Fibroblast of lung (primary cell): ENCODE measurements at regions not wholly inside any gene's neighbourhood (a gene's known extent, or its start where the extent isn't known, plus 50 kb on each side); places are given as distances from the start of the nearest gene placed in this dataset.

Source experiments
- EZH2 ChIP-seq: IDR thresholded peaks from 2 replicates; pipeline ENCODE4 v1.5.1; 2012; ENCODE audit warnings: low read length, control low read depth, mild to moderate bottlenecking; ENCODE audit errors: missing control alignments
- TF ChIP-seq, protein P1 (sequence below), 2 donors: IDR thresholded peaks in 1 of 2; conservative IDR thresholded peaks in 1 of 2; 1 replicate in 1 of 2; 2 replicates in 1 of 2; pipeline ENCODE4 v1.5.1; 2011 to 2012; ENCODE audit warnings: low read length in 2 of 2, control low read depth in 1 of 2, inconsistent platforms in 1 of 2, low read depth in 1 of 2, mild to moderate bottlenecking in 1 of 2

DNA sequence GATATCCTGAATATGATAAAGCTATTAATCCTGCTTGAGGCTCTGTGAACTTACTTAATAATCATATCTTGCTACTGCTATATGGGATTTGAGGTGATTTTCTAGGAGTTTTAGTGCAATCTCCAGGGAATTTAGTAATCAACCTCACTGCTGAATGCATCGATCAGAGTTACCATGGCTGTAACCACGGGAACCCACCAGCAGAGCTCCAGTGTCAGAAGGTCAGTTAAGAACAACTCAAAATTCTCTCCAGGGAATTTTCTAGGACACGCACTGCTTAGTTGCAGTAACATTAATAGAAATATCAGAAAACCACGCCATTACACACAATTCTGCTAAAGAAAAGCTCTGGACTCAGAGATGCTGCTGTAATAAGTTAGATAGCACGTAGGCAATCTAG, 1477.2 kb upstream of the TENM3 start:
- TF ChIP-seq, protein P1, sequence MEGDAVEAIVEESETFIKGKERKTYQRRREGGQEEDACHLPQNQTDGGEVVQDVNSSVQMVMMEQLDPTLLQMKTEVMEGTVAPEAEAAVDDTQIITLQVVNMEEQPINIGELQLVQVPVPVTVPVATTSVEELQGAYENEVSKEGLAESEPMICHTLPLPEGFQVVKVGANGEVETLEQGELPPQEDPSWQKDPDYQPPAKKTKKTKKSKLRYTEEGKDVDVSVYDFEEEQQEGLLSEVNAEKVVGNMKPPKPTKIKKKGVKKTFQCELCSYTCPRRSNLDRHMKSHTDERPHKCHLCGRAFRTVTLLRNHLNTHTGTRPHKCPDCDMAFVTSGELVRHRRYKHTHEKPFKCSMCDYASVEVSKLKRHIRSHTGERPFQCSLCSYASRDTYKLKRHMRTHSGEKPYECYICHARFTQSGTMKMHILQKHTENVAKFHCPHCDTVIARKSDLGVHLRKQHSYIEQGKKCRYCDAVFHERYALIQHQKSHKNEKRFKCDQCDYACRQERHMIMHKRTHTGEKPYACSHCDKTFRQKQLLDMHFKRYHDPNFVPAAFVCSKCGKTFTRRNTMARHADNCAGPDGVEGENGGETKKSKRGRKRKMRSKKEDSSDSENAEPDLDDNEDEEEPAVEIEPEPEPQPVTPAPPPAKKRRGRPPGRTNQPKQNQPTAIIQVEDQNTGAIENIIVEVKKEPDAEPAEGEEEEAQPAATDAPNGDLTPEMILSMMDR (conservative IDR thresholded peaks at IDR 0.05 in 1 of 2, IDR thresholded peaks at IDR 0.05 in 1 of 2; ENCODE audit: low read depth in 1 of 2, low read length in 2 of 2): no peak
- no peak for TF ChIP-seq EZH2
